Ovary (tissue), 3 donors: ENCODE measurements at regions not wholly inside any gene's neighbourhood (a gene's known extent, or its start where the extent isn't known, plus 50 kb on each side); places are given as distances from the start of the nearest gene placed in this dataset.
"Not testable (repeated sequence)": the region's sequence is repeated elsewhere in the genome, so short reads cannot be mapped to it uniquely, and the experiment has no call there.

Experiments
- CTCF ChIP-seq, 3 donors: fragments of 450-650 bp in 2 of 3; fragments of 200-600 bp in 1 of 3; IDR thresholded peaks; one replicate each; pipeline versions ENCODE4 v1.5.1 to v1.8.0; 2016 to 2022; ENCODE audit warnings: antibody characterized with exemption in 3 of 3, mild to moderate bottlenecking in 1 of 3
- EP300 ChIP-seq: sonication (generic); formaldehyde crosslinking; IDR thresholded peaks from one replicate; pipeline ENCODE4 v1.6.1; 2017; ENCODE audit warnings: antibody characterized with exemption
- POLR2A ChIP-seq: fragments of 450-650 bp; IDR thresholded peaks from one replicate; pipeline ENCODE4 v1.6.1; 2017; ENCODE audit warnings: antibody characterized with exemption, mild to moderate bottlenecking, moderate library complexity
- donor health status: DM: no; HTN: no; CAD: no.

- TF ChIP-seq CTCF (IDR thresholded peaks at IDR 0.05); EP300; POLR2A: not testable (repeated sequence)
Observed at GRCh38 chr4:131683314-131683713, 1465.8 kb upstream of the PCDH10 start.
